ENCODE measurements at regions not wholly inside any gene's neighbourhood (a gene's known extent, or its start where the extent isn't known, plus 50 kb on each side); places are given as distances from the start of the nearest gene placed in this dataset.
"Not testable (repeated sequence)": the region's sequence is repeated elsewhere in the genome, so short reads cannot be mapped to it uniquely, and the experiment has no call there.

DNA sequence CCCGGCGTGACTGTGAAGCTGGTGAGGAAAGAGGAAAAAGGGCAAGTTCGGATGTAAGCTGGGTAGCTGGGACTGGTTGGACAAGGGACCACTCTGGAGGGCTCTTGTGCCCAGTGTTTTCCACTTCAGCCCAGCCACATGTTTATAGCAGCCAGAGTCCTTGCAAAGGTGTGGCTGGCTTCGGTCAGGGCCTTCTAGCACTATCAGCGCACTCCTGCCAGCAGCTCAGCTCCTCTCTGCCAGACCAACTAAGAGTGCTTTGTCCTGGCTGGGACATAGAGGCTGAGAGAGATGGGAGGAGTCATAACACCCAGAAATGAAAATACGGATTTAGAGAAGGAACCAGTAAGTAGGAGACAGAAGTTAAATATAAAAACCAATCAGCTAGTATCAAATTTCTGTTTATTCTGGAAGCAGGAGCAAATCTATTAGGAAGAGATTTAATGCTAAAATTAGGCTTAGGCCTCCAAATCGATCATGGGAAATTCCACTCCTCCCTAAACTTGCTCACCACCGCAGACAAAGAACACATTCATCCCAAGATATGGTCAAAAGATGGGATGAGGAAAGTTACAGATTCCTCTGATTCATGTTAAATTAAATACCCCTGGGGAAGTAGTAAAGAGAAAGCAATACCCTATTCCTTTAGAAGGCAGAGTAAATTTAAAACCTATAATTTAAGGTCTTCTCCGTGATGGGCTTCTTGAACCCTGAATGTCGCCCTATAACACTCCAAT lies 135.0 kb downstream of the RALA start:
- no peak for DNase-seq (ENCODE audit: low read depth in 2 of 2)

DNA sequence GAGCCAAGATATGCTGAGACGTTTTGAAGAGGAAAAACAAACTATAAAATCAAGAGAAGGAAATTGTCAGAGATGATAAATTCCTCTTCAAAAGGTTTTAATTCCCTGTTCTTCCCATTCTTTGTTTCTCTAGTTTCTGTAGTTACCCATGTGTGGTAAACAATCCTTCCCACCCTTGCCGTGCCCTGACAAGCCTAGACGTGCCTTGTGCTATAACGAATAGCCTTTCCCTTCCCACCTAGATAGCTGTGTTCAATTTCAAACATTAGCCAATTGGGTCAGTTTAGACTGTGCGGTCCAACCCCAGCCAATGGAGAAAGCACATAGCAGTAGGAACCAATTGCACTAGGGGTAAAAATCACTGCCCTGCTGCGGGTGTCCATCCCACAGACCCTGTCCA lies 138.1 kb downstream of the RALA start:
- DNase-seq (ENCODE audit: low read depth in 2 of 2): no peak

DNA sequence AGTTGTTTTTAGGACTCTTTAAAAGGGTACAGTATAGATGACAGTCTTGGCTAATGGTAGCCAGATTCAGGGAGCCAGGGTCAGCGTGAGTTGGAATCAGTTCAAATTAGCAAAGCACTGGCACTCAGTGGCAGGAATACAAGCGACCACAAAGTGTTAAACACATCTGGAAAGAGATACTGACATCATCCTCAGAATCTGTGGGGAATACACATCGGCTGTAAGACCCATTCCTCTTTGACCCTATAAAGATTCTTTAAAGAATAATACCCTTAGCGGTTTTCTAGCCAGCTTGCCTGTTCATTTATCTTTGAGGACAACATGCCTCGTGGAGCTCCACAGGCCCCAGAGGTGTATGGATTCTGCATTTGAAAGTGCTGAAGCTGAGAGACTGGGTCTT lies 139.1 kb downstream of the RALA start:
- DNase-seq (ENCODE audit: low read depth in 2 of 2): not testable (repeated sequence)

DNA sequence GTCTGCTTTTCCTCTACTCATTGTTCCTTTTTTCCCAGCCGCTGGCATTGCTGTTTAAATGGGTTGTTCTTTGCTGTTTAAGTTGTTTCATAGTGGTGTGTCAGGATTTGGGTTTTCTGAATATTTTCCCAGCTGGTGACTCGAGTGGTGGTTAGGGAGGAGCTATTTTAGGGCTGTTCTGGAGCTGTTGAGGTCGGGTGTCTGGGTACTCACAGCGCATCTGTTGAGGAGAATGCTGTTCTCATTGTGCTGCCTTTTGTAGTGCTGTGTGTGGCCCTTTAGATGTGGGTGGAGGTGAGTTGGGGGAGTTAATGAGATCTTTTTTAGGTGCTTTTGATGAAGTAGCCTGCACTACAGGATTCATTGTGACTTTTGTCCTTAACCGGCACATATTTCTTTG lies 139.5 kb downstream of the RALA start:
- DNase-seq (ENCODE audit: low read depth in 2 of 2): not testable (repeated sequence)

DNA sequence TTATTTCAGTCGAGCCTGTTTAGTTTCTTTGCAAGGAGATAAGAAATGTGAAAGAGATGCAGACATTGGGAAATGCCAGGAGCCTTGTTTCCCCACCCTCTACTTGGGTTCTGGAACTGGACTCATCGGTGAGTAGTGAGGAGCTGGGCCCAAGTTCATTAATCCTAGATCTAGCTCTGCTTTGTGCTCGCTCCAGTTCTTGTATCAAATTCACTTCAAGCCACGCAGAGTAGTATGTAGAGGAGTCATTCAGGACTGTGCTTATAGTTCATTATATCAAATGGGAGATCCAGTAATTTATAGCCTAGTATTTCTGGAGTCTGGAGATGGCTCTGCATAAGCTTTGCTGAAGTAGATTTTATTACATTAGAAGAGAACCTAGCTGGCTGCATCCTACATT lies 142.5 kb downstream of the RALA start:
- not testable (repeated sequence) for DNase-seq (ENCODE audit: low read depth in 2 of 2)

DNA sequence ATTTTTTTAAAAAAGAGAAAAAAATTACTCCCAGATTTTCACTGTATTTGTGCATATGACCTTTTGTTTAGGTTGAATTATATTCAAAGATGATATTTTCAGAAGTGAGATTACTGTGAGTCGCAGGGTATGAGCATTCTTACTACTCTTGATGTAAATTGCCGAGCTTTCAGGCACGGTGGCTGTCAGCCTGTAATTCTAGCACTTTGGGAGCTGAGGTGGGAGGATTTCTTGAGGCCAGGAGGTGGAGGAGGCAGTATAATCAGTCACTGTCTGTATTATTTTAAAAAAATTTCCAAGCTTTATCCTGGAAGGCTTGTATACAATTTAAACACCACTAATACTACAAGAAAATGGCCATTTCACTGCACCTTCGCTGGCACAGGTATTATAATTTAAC lies 145.1 kb downstream of the RALA start:
- DNase-seq (ENCODE audit: low read depth in 2 of 2): not testable (repeated sequence)

DNA sequence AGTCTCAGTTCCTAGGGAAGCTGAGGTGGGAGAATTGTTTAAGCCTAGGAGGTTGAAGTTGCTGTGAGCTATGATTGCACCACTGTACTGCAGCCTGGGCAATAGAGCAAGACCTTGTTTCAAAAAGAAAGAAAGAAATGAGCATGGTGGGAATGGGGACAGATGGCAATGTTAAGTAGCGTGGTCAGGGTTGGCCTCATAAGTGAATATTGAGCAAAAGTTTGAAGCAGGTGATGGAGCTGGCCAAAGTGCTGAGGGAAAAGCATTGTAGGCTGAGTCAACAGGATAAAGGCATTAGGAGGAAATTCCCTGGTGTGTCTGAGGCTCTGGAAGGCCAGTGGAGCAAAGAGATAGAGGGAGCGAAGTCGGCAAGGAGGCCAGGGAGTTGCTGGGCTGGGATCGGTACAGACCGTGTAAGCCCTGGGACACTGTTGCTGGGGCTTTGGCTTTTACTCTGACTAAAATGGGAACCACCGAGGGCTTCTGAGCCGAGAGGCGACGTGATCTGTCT lies 151.0 kb downstream of the RALA start:
- DNase-seq (ENCODE audit: low read depth in 2 of 2): not testable (repeated sequence)

DNA sequence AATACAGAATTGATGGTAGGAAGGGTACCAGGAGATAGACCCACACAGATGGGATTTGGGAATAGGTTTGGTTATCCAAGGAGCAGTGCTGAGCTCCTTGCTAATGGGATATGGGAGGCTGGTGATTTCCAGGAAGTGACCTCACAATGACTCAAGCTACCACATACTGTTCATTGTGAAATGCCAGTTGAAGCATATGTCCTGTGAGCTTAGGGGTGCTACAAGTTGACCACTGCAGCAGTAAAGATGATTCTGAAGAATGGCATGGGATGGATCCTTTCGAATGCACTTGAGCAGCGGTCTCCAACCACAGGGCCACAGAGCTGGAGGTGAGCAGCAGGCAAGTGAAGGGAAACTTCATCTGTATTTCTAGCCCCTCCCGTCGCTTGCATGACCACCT lies 158.2 kb downstream of the RALA start:
- not testable (repeated sequence) for DNase-seq (ENCODE audit: low read depth in 2 of 2)

DNA sequence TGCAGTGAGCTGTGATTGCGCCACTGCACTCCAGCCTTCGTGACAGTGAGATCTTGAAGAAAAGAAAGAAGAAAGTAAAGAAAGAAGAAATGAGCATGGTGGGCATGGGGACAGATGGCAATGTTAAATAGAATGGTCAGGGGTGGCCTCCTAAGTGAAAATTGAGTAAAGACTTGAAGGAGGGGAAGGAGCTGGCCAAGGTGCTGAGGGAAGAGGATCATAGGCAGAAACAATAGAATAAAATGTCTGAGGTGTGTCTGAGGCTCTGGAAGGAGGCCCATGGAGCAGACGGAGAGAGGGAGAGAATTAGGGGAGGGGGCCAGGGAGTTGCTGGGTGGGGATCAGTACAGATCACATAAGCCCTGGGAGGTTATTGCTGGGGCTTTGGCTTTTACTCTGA lies 163.1 kb downstream of the RALA start:
- DNase-seq (ENCODE audit: low read depth in 2 of 2): not testable (repeated sequence)

DNA sequence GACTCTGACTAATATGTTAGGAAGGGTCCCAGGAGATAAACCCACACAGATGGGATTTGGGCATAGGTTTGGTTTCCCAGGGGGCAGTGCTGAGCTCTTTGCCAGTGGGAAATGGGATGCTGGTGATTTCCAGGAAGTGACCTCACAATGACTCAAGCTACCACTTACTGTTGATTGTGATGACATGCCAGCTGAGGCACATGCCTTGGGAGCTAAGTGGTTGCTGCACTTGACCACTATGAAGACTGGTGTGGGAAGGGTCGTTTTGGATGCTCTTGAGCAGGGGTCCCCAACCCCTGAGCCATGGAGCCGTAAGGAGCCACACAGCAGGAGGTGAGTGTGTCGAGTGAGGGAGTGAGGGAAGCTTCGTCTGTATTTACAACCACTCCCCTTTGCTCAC lies 159.0 kb upstream of the CDK13 start:
- DNase-seq (ENCODE audit: low read depth in 2 of 2): not testable (repeated sequence)

DNA sequence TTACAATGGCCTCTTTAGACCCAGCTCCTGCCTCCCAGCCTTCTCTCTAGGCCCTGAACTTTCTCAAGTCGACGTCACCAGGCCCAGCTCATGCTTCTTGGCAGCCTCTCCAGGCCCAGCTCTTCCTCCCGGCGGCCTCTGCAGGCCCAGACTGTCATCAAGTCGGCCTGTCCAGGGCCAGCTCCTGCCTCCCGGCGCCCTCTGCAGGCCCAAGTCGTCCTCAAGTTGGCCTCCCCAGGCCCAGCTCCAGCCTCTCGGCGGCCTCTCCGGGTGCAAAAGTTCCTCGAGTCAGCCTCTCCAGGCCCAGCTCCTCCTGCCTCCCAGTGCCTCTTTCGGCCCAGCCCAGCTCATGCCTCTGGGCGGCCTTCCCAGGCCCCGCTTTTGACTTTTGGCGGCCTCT lies 158.1 kb upstream of the CDK13 start:
- DNase-seq (ENCODE audit: low read depth in 2 of 2): not testable (repeated sequence)

DNA sequence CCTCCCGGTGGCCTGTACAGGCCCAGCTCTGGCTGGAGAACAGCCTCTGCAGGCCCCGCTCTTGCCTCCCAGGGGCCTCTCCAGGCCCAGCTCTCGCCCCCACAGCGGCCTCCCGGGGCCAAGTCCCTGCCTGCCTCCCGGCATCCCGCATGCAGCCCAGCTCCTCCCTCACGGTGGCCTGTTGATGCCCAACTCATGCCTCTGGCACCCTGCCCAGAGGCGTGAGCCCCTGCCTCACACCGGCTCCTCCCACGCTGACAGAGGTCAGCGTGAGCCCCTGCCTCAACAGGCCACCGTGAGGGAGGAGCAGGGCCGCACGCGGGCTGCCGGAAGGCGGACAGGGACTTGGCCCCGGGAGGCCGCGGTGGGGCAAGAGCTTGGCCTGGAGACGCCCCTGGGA lies 157.0 kb upstream of the CDK13 start:
- DNase-seq (ENCODE audit: low read depth in 2 of 2): not testable (repeated sequence)

DNA sequence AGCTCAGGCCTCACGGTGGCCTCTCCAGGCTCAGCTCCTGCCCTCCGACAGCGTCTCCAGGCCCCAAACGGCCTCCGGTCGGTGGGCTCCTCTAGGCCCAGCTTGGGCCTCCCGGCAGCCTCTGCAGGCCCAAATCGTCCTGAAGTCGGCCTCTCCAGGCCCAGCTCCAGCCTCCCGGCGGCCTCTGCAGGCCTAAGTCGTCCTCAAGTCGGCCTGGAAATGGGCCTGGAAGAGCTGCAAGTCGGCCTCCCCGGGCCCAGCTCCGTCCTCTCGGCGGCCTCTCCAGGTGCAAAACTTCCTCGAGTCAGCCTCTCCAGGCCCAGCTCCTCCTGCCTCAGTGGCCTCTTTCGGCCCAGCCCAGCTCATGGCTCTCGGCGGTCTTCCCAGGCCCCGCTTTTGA lies 156.2 kb upstream of the CDK13 start:
- DNase-seq (ENCODE audit: low read depth in 2 of 2): not testable (repeated sequence)

DNA sequence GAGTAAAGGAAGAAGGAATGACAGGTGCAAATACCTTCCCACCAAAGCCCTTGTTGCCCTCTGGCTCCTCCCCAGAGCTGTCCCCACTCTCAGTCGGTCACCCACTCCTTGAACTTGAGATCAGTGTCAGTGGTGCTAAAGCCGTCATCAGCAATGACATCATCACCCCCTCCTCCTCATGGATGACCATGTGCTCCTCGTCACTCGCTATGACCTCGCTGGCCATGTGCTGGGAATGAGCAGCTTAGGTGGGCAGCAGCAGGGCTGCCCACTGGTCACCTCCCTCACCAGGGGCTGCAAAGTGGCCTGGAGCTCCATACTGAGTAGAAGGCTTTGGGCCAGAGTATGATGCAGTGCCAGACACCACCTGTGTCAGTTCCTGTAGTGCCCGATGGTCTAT lies 153.1 kb upstream of the CDK13 start:
- DNase-seq (ENCODE audit: low read depth in 2 of 2): not testable (repeated sequence)

DNA sequence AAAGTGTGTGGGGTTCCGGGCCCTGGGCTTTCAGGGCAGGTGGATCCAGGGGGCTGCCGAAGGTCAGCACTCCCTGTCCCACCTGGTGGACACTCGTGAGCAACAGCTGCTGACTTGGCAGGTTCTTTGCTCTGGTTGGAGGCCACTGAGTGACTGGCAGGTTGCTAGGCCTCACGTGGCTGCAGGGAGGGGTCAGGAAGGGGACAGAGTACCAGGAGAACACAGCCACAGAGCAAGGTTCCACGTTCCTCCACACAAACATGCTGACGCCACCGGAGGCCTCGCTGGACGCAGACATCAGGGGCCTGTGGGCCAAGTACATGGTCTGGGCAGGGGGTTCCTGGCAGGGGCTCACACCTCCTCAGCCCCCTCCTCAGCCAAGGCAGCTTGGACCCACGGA lies 152.0 kb upstream of the CDK13 start:
- DNase-seq (ENCODE audit: low read depth in 2 of 2): not testable (repeated sequence)

DNA sequence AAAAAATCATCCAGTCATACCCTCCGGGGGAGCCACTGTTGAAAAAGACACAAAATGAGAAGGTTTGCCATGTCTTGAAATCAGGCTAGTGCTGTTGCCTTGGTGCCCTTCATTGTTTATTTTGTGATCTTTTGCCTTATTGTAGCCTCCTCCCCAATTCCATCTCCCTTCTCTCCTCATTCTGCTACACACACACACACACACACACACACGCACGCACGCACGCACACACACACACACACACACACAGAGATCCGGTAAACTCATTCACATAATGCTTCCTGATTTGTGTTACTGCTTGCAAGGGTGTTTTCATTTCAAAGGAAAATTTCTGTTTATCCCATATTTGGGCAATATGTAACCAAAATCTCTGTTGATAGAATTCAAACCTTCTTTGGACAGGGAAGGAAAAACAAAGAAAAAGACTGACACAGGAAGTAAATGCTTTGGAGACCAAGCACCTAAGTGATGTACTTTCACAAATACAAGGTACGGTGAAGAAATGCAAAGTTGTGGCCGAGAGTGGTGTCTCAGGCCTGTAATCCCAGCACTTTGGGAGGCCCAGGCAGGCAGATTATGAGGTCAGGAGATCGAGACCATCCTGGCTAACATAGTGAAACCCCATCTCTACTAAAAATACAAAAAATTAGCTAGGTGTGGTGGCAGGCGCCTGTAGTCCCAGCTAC lies 141.1 kb upstream of the CDK13 start:
- DNase-seq (ENCODE audit: low read depth in 2 of 2): no peak

DNA sequence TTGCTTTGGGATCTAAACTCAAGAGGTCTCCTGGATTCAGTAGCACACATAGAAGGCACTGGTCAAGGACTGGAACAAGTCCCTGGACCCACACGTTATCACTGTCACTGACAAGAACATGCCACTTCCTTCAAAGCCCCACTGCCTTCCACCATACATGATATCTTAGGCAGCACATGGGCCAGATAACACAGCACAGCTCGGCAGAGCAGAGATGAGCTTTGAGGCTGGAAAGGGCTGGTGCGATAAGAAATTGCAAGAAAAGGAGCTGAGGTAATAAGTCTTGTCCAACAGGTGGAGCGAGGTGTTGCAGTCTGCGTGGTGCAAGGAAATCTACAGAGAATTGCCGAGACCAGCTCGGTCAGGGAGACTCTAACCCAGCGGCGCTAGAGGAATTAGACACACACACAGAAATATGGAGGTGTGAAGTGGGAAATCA lies 139.8 kb upstream of the CDK13 start:
- no peak for DNase-seq (ENCODE audit: low read depth in 2 of 2)

DNA sequence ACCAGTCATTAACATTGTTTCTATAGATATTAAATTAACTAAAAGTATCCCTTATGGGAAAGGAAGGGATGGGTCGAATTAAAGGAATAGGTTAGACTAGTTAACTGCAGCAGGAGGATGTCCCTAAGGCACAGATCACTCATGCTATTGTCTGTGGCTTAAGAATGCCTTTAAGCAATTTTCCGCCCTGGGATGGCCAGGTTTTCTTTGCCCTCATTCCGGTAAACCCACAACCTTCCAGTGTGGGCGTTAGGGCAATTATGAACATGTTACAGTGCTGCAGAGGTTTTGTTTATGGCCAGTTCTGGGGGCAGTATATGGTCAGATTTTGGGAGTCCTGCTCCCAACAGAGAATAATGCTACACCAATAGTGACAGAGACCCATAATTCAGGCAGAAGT lies 139.3 kb upstream of the CDK13 start:
- no peak for DNase-seq (ENCODE audit: low read depth in 2 of 2)

DNA sequence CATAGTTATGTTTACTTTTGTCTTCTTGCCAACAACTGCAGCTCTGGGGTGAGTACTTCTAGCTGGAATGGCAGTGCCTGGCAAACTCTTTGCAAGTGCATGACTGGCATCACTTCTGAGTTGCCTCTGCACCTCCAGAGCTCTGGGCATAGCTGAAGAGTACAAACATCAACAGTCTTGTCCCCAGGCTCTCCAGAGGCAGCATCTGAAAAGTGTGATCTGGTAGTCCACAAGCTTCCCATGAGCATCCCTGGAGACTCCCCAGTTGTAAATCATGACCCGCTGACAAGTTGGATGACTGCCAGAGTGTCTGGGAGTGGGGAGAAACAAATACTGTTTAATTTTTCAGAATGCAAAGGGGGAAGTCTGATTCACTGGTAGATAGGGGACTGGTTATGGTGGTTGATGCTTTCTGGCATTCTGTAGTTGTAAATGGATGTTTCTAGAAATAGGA lies 138.9 kb upstream of the CDK13 start:
- no peak for DNase-seq (ENCODE audit: low read depth in 2 of 2)

DNA sequence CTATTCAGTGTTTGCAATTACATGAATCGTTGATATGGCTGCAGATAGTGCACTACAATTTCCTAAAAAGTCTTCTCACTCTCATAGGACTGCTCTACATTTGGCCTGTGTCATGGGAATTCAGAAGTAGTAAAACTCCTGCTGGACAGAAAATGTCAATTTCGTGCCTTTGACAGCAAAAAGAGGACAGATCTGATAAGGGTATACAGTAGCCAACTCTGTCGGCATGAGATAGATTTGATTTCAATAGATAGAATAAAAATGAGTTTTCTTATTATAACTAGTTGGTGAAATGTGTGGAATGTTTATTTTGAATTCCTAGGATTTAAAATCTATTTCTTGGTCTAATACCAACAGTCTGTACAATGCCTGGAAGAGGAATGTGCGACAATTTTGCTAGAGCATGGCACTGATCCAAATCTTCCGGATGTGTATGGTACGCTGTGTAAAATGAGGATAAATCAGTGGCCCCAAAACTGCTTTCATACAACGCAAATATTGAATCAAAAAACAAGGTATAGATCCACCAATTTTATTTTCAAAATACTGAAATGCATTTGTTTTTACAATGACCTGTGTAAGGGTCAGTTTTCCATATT lies 133.5 kb upstream of the CDK13 start:
- DNase-seq (ENCODE audit: low read depth in 2 of 2): no peak

DNA sequence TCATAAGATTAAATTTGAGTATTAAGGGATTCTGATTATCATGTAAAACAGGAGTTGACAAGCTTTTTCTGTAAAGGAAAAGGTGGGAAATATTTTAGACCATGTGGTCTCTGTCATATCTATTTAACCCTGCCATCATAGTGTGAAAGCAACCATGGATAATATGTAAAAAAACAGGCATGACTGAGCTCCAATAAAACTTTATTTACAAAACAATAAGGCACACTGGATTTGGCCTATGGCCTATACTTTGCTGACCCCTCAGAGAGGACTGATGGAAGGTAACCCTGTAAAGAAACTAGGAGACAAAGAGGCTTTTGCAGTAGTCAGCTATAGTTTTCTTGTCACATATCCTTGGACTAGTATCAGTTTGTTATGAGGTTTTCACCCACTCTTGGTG lies 130.5 kb upstream of the CDK13 start:
- DNase-seq (ENCODE audit: low read depth in 2 of 2): no peak

DNA sequence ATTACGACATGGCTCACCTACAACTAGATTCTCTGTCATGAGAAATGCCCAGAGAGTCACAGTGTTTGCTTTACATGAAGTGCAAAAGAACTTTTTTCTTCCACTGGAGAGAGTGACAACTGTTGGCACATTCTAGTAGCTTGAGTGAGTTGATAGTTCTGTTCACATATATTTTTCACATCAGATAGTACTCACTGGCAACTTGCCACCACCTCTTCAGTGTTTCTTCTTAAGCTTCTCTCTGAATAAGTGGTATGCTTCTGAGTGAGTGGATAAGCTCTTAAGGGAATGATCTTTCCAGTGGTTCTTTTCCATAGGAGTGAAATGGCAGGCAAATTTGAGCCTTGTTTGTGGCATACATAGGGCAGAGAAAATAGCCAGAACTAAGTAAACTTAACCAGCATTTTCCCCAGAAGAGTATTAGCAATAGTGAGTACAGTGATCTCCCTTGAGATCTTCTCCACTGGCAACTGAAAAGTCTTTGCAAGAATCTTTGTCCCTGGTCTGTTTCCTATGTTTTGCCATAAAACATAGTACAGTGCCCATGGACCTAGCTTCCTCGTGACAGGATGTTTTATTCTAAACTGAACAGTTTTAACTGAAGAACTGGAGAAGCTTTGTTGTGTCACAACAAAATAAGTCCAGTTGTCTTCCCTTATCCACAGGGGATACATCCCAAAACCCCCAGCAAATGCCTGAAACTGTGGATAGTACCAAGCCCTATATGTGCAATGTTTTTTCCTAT lies 125.4 kb upstream of the CDK13 start:
- no peak for DNase-seq (ENCODE audit: low read depth in 2 of 2)
